ACHN (cell line): ENCODE measurements at regions not wholly inside any gene's neighbourhood (a gene's known extent, or its start where the extent isn't known, plus 50 kb on each side); places are given as distances from the start of the nearest gene placed in this dataset.

ENCODE experiments used
- DNase-seq: peaks from one replicate; pipeline ENCODE4 v3.0.0-alpha.2; 2015
- in situ Hi-C: cut with HindIII; loops from 2 replicates; pipeline ENCODE4 v1.10.0; 2017; ENCODE audit warnings: low sequenced_read_pairs, low pct_ligation_motif_present, low pct_unique_long_range_greater_than_20kb

GRCh38 chr14:55734731-55735130 is 154.7 kb downstream of the KTN1 start:
- in situ Hi-C loops = no loop called here
- DNase-seq = no peak

- in situ Hi-C loops = no loop called here
- DNase-seq = no peak
These were observed 160.1 kb downstream of the KTN1 start for GRCh38 chr14:55739967-55740648.

- no peak for DNase-seq
- in situ Hi-C loops = no loop called here
These were observed 160.6 kb downstream of the KTN1 start for GRCh38 chr14:55740649-55740989.

- in situ Hi-C loops = no loop called here
- DNase-seq = no peak
These were observed 161.2 kb downstream of the KTN1 start for GRCh38 chr14:55741240-55741639.

- in situ Hi-C loops = no loop called here
- no peak for DNase-seq
These were observed 163.5 kb downstream of the KTN1 start for GRCh38 chr14:55743551-55743950.

GRCh38 chr14:55744321-55744720 is 164.3 kb downstream of the KTN1 start:
- no peak for DNase-seq
- in situ Hi-C loops = no loop called here

GRCh38 chr14:55745906-55746305 is 165.9 kb downstream of the KTN1 start:
- no peak for DNase-seq
- in situ Hi-C loops = no loop called here

- in situ Hi-C loops = no loop called here
- DNase-seq = no peak
These were observed 166.6 kb downstream of the KTN1 start for GRCh38 chr14:55746558-55746957.

- in situ Hi-C loops = no loop called here
- DNase-seq = no peak
These were observed 167.2 kb downstream of the KTN1 start for GRCh38 chr14:55747186-55747585.

GRCh38 chr14:55749201-55749812 is 169.3 kb downstream of the KTN1 start:
- no peak for DNase-seq
- in situ Hi-C loops = no loop called here

- in situ Hi-C loops = no loop called here
- no peak for DNase-seq
These were observed 169.9 kb downstream of the KTN1 start for GRCh38 chr14:55749946-55750345.

GRCh38 chr14:55752580-55753390 is 172.8 kb downstream of the KTN1 start:
- DNase-seq = no peak
- in situ Hi-C loops = no loop called here

- DNase-seq = no peak
- in situ Hi-C loops = no loop called here
These were observed 174.5 kb downstream of the KTN1 start for GRCh38 chr14:55754471-55754870.

GRCh38 chr14:55754871-55755270 is 174.9 kb downstream of the KTN1 start:
- in situ Hi-C loops = no loop called here
- DNase-seq = no peak

- in situ Hi-C loops = no loop called here
- DNase-seq = no peak
These were observed 176.1 kb downstream of the KTN1 start for GRCh38 chr14:55756078-55756477.

- in situ Hi-C loops = no loop called here
- DNase-seq = no peak
These were observed 176.6 kb downstream of the KTN1 start for GRCh38 chr14:55756557-55756956.

- no peak for DNase-seq
- in situ Hi-C loops = no loop called here
These were observed 178.8 kb downstream of the KTN1 start for GRCh38 chr14:55758796-55759195.

GRCh38 chr14:55760789-55761566 is 181.0 kb downstream of the KTN1 start:
- no peak for DNase-seq
- in situ Hi-C loops = no loop called here

- in situ Hi-C loops = no loop called here
- no peak for DNase-seq
These were observed 181.6 kb downstream of the KTN1 start for GRCh38 chr14:55761651-55762050.
